ENCODE measurements at regions not wholly inside any gene's neighbourhood (a gene's known extent, or its start where the extent isn't known, plus 50 kb on each side); places are given as distances from the start of the nearest gene placed in this dataset.

GRCh38 chr4:138492176-138492575 is 250.0 kb upstream of the SLC7A11 start:
- TF ChIP-seq GATA2 (IDR thresholded peaks at IDR 0.05; ENCODE audit: low read depth, low read length) (no peak), GATA3 (IDR thresholded peaks at IDR 0.05; ENCODE audit: low read depth, low read length) (no peak)

All from SH-SY5Y (cell line).